Left ventricle myocardium inferior (tissue), 1 donor: ENCODE measurements at regions not wholly inside any gene's neighbourhood (a gene's known extent, or its start where the extent isn't known, plus 50 kb on each side); places are given as distances from the start of the nearest gene placed in this dataset.

ENCODE experiments used
- DNase-seq: peaks from one replicate; pipeline ENCODE4 v3.0.0-alpha.2; 2020
- H3K27ac ChIP-seq: fragments of 200-600 bp; replicated peaks from 2 replicates; pipeline ENCODE4 v1.8.0; 2021
- H3K27me3 ChIP-seq: fragments of 200-600 bp; 2 replicates; pipeline ENCODE4 v1.8.0; 2021; ENCODE audit warnings: low read depth
- H3K36me3 ChIP-seq: fragments of 200-600 bp; 2 replicates; pipeline ENCODE4 v1.8.0; 2021
- H3K4me1 ChIP-seq: fragments of 200-600 bp; 2 replicates; pipeline ENCODE4 v1.8.0; 2021
- H3K4me3 ChIP-seq: fragments of 200-600 bp; 2 replicates; pipeline ENCODE4 v1.8.0; 2021; ENCODE audit warnings: mild to moderate bottlenecking, moderate library complexity
- H3K9me3 ChIP-seq: fragments of 200-600 bp; replicated peaks from 2 replicates; pipeline ENCODE4 v1.8.0; 2021
- CTCF ChIP-seq: fragments of 200-600 bp; IDR thresholded peaks from 2 replicates; pipeline ENCODE4 v1.8.0; 2021; ENCODE audit warnings: antibody characterized with exemption, mild to moderate bottlenecking, borderline replicate concordance
- intact Hi-C: fragments of 100-400 bp; cut with micrococcal nuclease; formaldehyde crosslinking; loops from one replicate; pipeline ENCODE4 v1.11.0; 2022
- donor health status: DM: no; HTN: yes; CAD: no; lungs with severe emphysema.

DNA sequence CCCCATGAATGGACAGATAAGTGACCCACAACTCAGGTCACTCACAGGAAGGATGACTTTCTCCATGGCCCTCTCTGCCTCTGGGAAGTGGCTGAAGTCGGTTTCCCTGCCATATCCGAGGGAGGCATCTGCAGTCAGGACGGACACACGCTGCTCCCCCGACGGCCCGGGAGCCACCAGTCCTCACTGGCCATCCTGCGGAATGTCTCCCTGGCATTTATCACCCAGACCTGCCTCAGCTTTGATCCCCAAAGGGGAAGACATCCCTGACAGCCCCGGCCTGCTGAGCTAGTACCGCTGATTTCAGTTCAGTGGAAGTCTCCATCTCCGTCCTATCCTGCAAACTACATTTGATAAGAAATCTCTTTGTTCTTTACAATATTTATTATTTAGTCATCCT is 339.5 kb upstream of the MKI67 start:
- no peaks in the 10 kb centered on the region for H3K4me1 ChIP-seq
- no peaks in the 10 kb centered on the region for H3K36me3 ChIP-seq
- H3K27ac ChIP-seq: no peak overlapping the region
- no peak for TF ChIP-seq CTCF
- H3K27me3 ChIP-seq: peaks cover 83% of the 10 kb centered on the region
- intact Hi-C loops: no loop called here
- no peaks in the 10 kb centered on the region for H3K9me3 ChIP-seq
- no peak overlapping the region for H3K4me3 ChIP-seq
- DNase-seq: no peak

DNA sequence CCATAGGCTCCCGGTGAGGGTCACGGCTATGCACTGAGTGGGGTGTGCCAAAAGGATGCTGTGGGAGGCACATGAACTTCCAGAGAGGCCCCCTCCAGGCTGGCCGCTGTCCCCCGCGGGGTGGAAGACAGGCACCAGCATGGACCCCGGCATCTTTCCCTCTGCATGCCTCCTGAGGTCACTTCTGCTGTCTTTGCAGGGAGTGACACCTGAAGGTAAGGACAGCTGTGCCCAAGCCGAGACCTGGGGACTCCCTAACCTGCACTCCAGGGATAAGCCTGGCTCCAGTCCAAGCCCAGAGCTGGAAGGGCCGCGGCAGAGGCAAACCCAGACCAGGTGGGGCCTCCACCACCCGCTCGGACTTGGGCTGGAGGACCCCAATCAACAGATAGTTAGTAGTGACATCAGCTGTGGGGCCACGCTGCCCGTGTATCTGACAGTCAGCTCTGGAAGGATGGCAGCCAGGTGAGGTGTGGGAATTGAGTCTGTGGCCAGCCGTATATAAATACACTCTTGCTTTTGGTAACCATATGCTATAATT is 340.7 kb upstream of the MKI67 start:
- Histone ChIP-seq H3K27me3 (peaks cover 73% of the 10 kb centered on the region), H3K4me1 (no peaks in the 10 kb centered on the region)
- no peak for TF ChIP-seq CTCF

DNA sequence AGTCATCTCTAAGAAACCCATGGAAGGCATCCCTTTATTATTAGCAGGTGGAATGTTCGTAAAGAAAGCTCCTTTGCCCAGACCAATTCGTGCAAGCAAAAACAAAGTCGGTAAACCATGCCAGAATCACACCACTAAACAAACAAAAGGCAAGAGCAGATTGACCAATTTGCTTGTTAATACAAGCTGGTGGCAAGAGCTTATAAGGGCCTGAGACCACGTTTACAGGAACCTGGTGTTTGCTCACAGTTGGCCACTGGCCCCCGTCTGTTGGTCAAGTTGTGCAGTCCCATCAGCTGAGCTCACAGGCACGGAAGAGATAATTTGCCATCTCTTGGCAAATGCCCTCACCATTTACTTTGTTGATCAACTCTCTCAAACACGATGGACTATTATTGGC is 342.2 kb upstream of the MKI67 start:
- Histone ChIP-seq H3K36me3 (no peaks in the 10 kb centered on the region), H3K9me3 (no peaks in the 10 kb centered on the region), H3K27ac (no peak overlapping the region), H3K4me3 (no peak overlapping the region), H3K27me3 (peaks cover 71% of the 10 kb centered on the region), H3K4me1 (no peaks in the 10 kb centered on the region)
- intact Hi-C loops: no loop called here
- no peak for TF ChIP-seq CTCF
- no peak for DNase-seq

More for the DNA sequence above, 340.7 kb upstream of the MKI67 start:
- Histone ChIP-seq H3K9me3 (no peaks in the 10 kb centered on the region), H3K36me3 (no peaks in the 10 kb centered on the region), H3K4me3 (no peak overlapping the region), H3K27ac (no peak overlapping the region)
- no peak for DNase-seq
- intact Hi-C loops: no loop called here

DNA sequence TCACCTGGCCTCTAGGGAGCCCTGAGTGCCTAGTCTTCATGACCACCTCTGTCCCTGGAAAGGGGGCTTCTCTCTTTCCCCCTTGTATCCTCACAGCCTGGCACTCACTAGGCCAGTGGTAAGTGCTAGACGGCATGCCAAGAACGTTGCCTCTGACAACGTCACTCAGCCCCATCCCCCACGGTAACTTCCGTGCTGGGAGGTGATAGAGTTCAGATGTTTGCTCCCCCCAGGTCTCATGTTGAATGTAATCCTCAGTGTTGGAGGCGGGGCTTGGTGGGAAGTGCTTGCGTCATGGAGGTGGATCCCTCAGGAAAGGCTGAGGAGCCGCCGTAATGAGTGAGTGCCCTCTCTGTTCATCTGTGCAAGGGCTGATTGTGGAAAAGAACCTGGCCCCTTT is 343.3 kb upstream of the MKI67 start:
- Histone ChIP-seq H3K9me3 (no peaks in the 10 kb centered on the region), H3K4me1 (no peaks in the 10 kb centered on the region), H3K27ac (no peak overlapping the region), H3K27me3 (peaks cover 65% of the 10 kb centered on the region), H3K4me3 (no peak overlapping the region), H3K36me3 (no peaks in the 10 kb centered on the region)
- DNase-seq: no peak
- intact Hi-C loops: no loop called here
- TF ChIP-seq CTCF: no peak

- Histone ChIP-seq H3K4me3 (no peak overlapping the region), H3K36me3 (no peaks in the 10 kb centered on the region), H3K4me1 (no peaks in the 10 kb centered on the region), H3K9me3 (no peaks in the 10 kb centered on the region), H3K27me3 (peaks cover 63% of the 10 kb centered on the region), H3K27ac (no peak overlapping the region)
- no peak for TF ChIP-seq CTCF
- intact Hi-C loops: no loop called here
- no peak for DNase-seq
Observed at GRCh38 chr10:128470321-128470965, 344.2 kb upstream of the MKI67 start.
